ENCODE measurements at regions not wholly inside any gene's neighbourhood (a gene's known extent, or its start where the extent isn't known, plus 50 kb on each side); places are given as distances from the start of the nearest gene placed in this dataset.

GRCh38 chr13:47474839-47475238 lies 526.2 kb downstream of the SUCLA2 start:
- H3K9ac ChIP-seq (ENCODE audit: low read length) = no peak overlapping the region
- no peak overlapping the region for H3K4me3 ChIP-seq (ENCODE audit: low read length)
- no peaks in the 10 kb centered on the region for H3K36me3 ChIP-seq (ENCODE audit: insufficient read depth, low read length)
- TF ChIP-seq TAF1 (IDR thresholded peaks at IDR 0.05; ENCODE audit: low read depth) (no peak), EP300 (conservative IDR thresholded peaks at IDR 0.05; ENCODE audit: poor library complexity, severe bottlenecking) (no peak)
- H3K9me3 ChIP-seq (ENCODE audit: low read length) = no peaks in the 10 kb centered on the region
- no peaks in the 10 kb centered on the region for H3K79me2 ChIP-seq (replicated peaks; ENCODE audit: insufficient read depth, low read length)
- H3F3A ChIP-seq (ENCODE audit: insufficient read depth, low read length, poor library complexity, severe bottlenecking) = no peaks in the 10 kb centered on the region
- no peak overlapping the region for H2AFZ ChIP-seq (ENCODE audit: low read depth, low read length)
- no peak overlapping the region for H3K4me2 ChIP-seq (ENCODE audit: low read length)
- H3K27me3 ChIP-seq (ENCODE audit: insufficient read depth, low read depth, low read length) = no peaks in the 10 kb centered on the region
- no peak overlapping the region for H3K27ac ChIP-seq (ENCODE audit: low read length)
- H3K9me2 ChIP-seq (ENCODE audit: insufficient read depth, low read length) = no peaks in the 10 kb centered on the region
- no peaks in the 10 kb centered on the region for H4K20me1 ChIP-seq (ENCODE audit: insufficient read depth)

- H3K9ac ChIP-seq (ENCODE audit: low read length) = no peak overlapping the region
- TF ChIP-seq MXI1 (conservative IDR thresholded peaks at IDR 0.05; ENCODE audit: poor library complexity, severe bottlenecking) (no peak), EP300 (conservative IDR thresholded peaks at IDR 0.05; ENCODE audit: poor library complexity, severe bottlenecking) (no peak), CTCF (IDR thresholded peaks at IDR 0.05; ENCODE audit: poor library complexity, severe bottlenecking) (no peak), EZH2 (IDR thresholded peaks at IDR 0.05; ENCODE audit: borderline replicate concordance, insufficient read depth, low read length, poor library complexity, severe bottlenecking) (no peak), RAD21 (conservative IDR thresholded peaks at IDR 0.05) (no peak), SMC3 (conservative IDR thresholded peaks at IDR 0.05; ENCODE audit: poor library complexity) (no peak), POLR2AphosphoS5 (IDR thresholded peaks at IDR 0.05) (no peak), TAF1 (IDR thresholded peaks at IDR 0.05; ENCODE audit: low read depth) (no peak), REST (IDR thresholded peaks at IDR 0.05; ENCODE audit: borderline replicate concordance) (no peak)
- no peak overlapping the region for H3K4me3 ChIP-seq (ENCODE audit: low read length)
- no peak overlapping the region for H3K27ac ChIP-seq (ENCODE audit: low read length)
- no peak overlapping the region for H2AFZ ChIP-seq (ENCODE audit: low read depth, low read length)
- no peaks in the 10 kb centered on the region for H4K20me1 ChIP-seq (ENCODE audit: insufficient read depth)
- no peaks in the 10 kb centered on the region for H3K27me3 ChIP-seq (ENCODE audit: insufficient read depth, low read depth, low read length)
- H3K4me2 ChIP-seq (ENCODE audit: low read length) = no peak overlapping the region
- no peaks in the 10 kb centered on the region for H3K36me3 ChIP-seq (ENCODE audit: insufficient read depth, low read length)
- no peaks in the 10 kb centered on the region for H3F3A ChIP-seq (ENCODE audit: insufficient read depth, low read length, poor library complexity, severe bottlenecking)
- no peaks in the 10 kb centered on the region for H3K79me2 ChIP-seq (replicated peaks; ENCODE audit: insufficient read depth, low read length)
- H3K9me3 ChIP-seq (ENCODE audit: low read length) = no peaks in the 10 kb centered on the region
- H3K9me2 ChIP-seq (ENCODE audit: insufficient read depth, low read length) = no peaks in the 10 kb centered on the region
Measured at GRCh38 chr13:47474326-47474725, 526.7 kb downstream of the SUCLA2 start.

GRCh38 chr13:47472516-47472915 lies 528.6 kb downstream of the SUCLA2 start:
- Histone ChIP-seq H2AFZ (ENCODE audit: low read depth, low read length) (no peak overlapping the region), H3K4me2 (ENCODE audit: low read length) (no peak overlapping the region), H3K27me3 (ENCODE audit: insufficient read depth, low read depth, low read length) (no peaks in the 10 kb centered on the region), H3K9me3 (ENCODE audit: low read length) (no peaks in the 10 kb centered on the region), H3K36me3 (ENCODE audit: insufficient read depth, low read length) (no peaks in the 10 kb centered on the region), H3K9ac (ENCODE audit: low read length) (no peak overlapping the region), H3K9me2 (ENCODE audit: insufficient read depth, low read length) (no peaks in the 10 kb centered on the region), H3K4me3 (ENCODE audit: low read length) (no peak overlapping the region), H3K27ac (ENCODE audit: low read length) (no peak overlapping the region), H4K20me1 (ENCODE audit: insufficient read depth) (no peaks in the 10 kb centered on the region), H3F3A (ENCODE audit: insufficient read depth, low read length, poor library complexity, severe bottlenecking) (no peaks in the 10 kb centered on the region), H3K79me2 (replicated peaks; ENCODE audit: insufficient read depth, low read length) (no peaks in the 10 kb centered on the region)
- TF ChIP-seq REST (IDR thresholded peaks at IDR 0.05; ENCODE audit: borderline replicate concordance) (no peak), EZH2 (IDR thresholded peaks at IDR 0.05; ENCODE audit: borderline replicate concordance, insufficient read depth, low read length, poor library complexity, severe bottlenecking) (no peak), RAD21 (conservative IDR thresholded peaks at IDR 0.05) (no peak), EP300 (conservative IDR thresholded peaks at IDR 0.05; ENCODE audit: poor library complexity, severe bottlenecking) (no peak), POLR2AphosphoS5 (IDR thresholded peaks at IDR 0.05) (no peak), TAF1 (IDR thresholded peaks at IDR 0.05; ENCODE audit: low read depth) (no peak), SMC3 (conservative IDR thresholded peaks at IDR 0.05; ENCODE audit: poor library complexity) (no peak), MXI1 (conservative IDR thresholded peaks at IDR 0.05; ENCODE audit: poor library complexity, severe bottlenecking) (no peak), CTCF (IDR thresholded peaks at IDR 0.05; ENCODE audit: poor library complexity, severe bottlenecking) (no peak)

Measured in neural cell (in vitro differentiated cells).